HK-2 (cell line): ENCODE measurements at regions not wholly inside any gene's neighbourhood (a gene's known extent, or its start where the extent isn't known, plus 50 kb on each side); places are given as distances from the start of the nearest gene placed in this dataset.

Source experiments
- DNase-seq: peaks from one replicate; pipeline ENCODE4 v3.0.0-alpha.2; 2018; ENCODE audit not compliant: unreplicated experiment

DNA sequence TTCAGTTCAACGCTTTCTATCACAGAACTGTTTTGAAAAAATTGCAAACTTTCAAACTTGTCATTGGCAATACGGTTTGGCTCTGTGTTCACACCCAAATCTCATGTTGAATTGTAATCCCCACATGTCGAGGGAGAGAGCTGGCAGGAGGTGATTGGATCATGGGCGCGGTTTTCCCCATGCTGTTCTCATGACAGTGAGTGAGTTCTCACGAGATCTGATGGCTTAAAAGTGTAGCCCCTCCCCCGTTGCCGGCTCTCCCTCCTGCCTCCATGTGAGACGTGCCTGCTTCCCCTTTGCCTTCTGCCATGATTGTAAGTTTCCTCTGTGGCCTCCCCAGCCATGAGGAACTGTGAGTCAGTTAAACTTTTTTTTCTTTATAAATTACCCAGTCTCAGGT lies 1144.0 kb downstream of the BRD1 start:
- DNase-seq: no peak

- no peak for DNase-seq
These were observed 1145.2 kb downstream of the BRD1 start for GRCh38 chr22:48682504-48682903.

DNA sequence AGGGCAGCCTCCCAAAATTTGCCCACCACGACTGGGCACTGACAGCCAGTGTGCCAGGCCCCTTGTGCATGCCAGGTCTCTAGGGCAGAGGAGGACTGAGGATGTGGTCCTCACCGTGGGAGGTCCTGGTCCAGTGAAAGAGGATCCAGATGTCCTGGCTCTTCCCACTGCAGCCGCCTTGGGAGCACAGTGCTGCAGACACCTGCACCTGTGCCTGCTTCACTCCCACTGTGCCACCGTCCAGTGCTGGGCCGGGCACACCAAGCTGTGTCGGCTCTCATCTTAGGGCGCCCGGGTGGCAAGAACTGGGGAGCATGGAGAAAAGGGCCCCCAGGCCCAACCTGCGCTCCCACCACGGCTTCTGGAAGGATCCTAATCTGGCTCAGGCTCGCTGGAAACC lies 1147.1 kb downstream of the BRD1 start:
- no peak for DNase-seq

DNA sequence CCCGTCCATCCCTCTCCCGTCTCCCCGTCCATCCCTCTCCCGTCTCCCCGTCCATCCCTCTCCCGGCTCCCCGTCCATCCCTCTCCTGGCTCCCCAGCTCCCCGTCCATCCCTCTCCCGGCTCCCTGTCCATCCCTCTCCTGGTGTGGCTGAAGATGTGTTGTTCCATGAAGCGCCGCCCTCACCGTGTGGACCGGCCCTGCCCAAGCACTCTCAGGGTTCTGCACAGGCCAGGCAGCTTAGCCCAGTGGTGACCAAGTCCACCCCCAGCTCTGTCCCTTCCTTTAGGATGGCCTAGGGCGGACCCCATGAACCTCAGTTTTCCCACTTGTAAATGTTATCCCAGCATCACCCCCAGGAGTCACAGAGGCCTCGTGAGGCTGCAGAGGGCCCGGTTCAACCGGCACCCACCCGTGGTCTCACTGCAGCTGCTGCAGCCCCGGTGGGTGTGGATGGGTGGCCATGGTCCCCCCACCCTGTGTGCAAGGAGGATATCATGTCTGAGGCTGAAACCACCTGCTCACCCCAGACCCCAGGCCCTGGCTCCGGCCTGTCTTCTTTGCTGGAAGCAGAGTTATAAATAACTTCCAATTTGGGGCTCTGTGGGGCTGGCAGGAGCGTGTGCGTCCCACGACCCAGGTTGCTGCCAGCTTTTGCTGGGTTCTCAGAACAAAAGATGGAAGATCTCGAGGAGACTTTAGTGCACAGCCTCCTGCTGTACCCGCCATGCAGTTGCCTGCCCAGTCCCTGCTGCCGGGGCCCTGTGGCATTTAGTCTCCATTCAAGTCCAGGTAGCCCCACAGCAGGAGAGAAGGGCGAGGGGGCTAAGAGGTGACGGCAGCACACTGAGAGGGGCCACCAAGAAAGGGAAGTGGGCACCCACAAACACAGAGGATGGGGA lies 1147.8 kb downstream of the BRD1 start:
- no peak for DNase-seq

- DNase-seq: no peak
These were observed 1149.2 kb downstream of the BRD1 start for GRCh38 chr22:48678171-48679135.

GRCh38 chr22:48677621-48678020 lies 1150.1 kb downstream of the BRD1 start:
- no peak for DNase-seq

DNA sequence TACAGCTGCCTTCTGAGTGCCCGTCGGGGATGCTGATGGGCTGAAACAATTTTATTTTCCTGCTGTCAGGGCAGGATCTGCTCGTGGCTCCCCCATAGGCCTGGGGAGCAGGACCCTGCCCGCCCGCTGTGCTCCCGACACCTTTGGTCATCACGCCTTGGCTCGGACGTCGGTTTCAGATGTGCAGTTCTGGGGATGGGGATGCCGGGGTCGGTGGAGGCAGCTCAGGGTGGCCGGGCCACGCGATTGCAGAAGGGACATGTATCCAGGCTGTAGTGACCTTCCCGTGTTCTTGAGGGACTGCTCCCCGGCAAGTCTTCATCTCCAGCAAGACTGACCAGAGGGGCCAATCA lies 1150.5 kb downstream of the BRD1 start:
- DNase-seq: no peak

DNA sequence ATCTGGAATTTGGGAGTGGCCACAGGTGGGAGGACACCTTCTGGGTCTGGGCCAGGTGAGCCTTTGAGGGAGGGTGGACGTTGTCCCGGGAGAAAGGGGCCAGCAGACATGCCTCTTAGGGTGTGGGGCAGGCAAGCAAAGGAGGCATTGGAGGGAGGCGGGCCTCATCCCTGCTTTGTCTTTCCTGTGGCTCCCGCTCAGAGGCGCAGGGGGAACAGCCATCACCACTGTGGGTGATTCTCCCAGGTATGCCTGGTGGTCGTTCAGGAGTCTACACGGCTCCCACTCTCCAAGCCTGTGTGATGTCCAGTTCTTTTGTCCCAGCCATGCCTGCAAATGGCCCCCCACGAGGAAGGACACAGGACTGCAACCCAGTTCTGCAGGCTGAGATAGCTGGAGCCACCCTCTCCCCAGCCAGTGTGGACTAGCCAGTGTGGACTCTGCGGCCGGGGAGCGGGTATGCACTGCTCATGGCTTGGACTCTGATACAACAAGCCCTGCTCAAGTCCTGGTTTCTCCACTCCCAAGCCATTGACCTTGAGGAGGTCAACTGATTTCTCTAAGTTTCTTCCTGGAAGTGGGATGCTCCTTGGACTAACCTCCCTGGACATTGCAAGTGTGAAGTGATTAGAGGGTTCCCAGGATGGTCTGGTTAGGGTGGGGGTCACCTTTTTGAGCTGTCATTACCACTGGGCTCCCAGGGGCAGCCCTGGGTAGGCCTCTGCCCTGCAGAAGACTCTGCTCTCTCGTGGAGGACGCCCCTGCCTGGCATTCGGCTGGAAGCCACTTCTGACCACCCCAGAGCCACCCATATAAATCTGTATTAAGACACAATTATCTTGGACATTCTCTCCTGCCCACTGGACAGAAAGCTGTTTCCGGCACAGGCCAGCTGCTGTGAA lies 1151.2 kb downstream of the BRD1 start:
- no peak for DNase-seq

DNA sequence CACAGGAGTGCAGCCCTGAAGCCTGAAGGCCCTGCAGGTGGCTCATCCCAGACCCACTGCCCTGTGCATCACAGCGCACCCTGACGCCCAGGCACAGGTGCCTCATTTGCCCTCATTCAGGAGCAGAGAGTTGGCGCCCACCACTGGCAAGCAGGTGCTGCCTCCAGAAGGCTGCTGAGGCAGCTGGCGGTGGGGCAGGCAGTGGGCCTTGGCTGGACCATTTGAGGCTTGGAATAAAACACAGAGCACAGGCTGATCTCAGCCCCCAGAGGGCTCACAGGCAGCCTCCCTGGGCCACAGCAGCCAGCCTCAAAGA lies 1151.9 kb downstream of the BRD1 start:
- no peak for DNase-seq

GRCh38 chr22:48675141-48675829 lies 1152.4 kb downstream of the BRD1 start:
- DNase-seq: no peak

GRCh38 chr22:48673806-48674500 lies 1153.7 kb downstream of the BRD1 start:
- DNase-seq: no peak

GRCh38 chr22:48672387-48672786 lies 1155.3 kb downstream of the BRD1 start:
- DNase-seq: no peak

GRCh38 chr22:48670731-48671130 lies 1156.9 kb downstream of the BRD1 start:
- no peak for DNase-seq

DNA sequence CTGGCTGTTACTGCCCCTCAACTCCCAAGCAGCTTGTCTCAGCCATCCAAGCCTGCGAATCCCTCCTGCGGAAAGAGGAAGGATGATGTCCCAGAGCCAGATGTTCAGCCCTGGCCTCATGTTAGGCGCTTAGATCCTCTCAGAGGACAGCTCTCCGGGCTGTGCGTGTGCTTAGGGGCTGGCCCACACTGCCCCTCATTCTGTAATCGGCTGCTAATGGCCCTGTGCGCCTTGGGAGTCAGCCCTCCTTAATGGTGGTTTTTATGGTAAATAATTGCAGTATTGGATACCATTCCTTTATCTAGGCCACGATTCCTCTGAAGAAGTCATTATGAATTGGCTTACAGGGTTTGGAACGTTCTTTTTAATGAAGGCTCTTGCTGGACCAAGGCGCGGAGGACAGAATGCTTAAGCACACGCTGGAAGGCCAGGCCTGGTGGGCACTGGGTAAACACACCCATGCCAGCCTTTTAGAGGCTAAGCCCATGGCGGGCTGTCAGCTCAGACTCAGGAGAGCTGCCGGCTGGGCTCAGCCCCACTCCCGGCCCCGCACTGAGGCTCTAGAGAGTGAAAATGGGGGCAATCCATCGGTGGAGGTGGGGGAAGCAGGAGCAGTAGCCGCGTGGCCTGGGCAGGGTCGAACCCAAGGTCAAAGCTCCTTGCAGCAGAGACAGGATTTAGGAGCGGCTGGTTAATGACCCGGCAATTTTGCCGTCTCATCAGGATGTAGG lies 1157.5 kb downstream of the BRD1 start:
- no peak for DNase-seq

GRCh38 chr22:48669226-48669625 lies 1158.4 kb downstream of the BRD1 start:
- DNase-seq: no peak

- DNase-seq: no peak
These were observed 1160.4 kb downstream of the BRD1 start for GRCh38 chr22:48667289-48667688.

GRCh38 chr22:48666620-48667019 lies 1161.1 kb downstream of the BRD1 start:
- DNase-seq: no peak

DNA sequence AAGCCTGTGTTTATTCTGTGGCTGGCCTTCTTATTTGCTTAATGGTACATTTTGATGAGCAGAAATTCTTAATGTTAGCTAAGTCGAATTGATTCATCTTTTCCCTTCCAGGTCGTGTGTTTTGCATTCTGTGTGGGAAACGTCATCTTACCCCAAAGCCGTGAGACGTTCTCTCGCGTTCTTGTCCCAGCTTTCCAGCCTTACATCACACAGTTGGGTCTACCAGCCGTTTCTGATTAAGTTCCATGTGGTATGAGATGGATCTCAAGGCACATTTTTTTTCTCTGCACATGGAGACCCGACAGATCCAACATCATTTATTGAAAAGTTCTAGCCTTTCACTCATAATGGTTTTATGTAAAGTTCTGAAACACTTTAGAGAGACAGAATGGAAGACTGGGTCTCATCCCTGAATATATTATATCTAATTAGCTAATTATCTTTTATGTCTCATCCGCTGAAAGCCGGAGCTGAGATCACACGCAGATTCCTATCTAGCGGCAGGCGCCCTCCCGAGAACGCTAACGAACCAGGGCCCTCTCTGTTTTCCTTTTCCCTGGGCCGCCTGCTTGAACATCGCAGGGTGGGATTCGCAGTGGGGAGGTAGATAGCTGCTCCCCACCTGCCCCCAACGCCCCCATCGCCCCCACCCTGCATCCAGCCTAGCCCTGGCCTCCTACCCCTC lies 1162.2 kb downstream of the BRD1 start:
- no peak for DNase-seq

DNA sequence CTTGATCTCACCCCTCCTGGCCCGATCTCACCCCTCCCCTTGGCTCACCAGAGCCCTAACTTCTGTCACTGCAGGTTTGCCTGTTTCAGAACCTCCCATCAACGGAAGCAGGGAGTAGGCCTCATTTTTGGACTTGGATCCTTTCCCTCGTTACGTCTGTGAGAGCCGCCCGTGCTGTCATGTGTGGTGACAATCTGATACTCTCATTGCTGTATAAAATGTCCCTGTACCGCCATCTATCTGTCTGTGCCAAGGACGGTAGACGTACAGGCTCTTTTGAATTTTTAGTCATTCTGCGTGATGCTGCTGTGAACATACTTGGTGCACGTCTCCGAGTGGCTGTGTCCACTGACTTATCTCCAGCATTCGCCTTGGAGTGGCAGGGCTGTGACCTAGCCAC lies 1163.1 kb downstream of the BRD1 start:
- DNase-seq: no peak
